Astrocyte of the spinal cord (primary cell): ENCODE measurements at regions not wholly inside any gene's neighbourhood (a gene's known extent, or its start where the extent isn't known, plus 50 kb on each side); places are given as distances from the start of the nearest gene placed in this dataset.

Source experiments
- DNase-seq: peaks from one replicate; pipeline ENCODE4 v3.0.0; 2011; ENCODE audit warnings: low read depth, low spot score
- H3K4me3 ChIP-seq: 2 replicates; pipeline ENCODE4 v1.5.1; 2011; ENCODE audit warnings: low read depth, mild to moderate bottlenecking, low read length, moderate library complexity
- CTCF ChIP-seq: IDR thresholded peaks from 2 replicates; pipeline ENCODE4 v1.5.1; 2012; ENCODE audit warnings: low read depth, mild to moderate bottlenecking, low read length, inconsistent platforms
- in situ Hi-C: cut with HindIII; loops from 2 replicates; pipeline ENCODE4 v1.10.0; 2017; ENCODE audit warnings: low sequenced_read_pairs

GRCh38 chrX:131923614-131924250 is 99.4 kb upstream of the STK26 start:
- in situ Hi-C loops, result no loop called here
- H3K4me3 ChIP-seq, result no peak overlapping the region
- no peak for TF ChIP-seq CTCF
- no peak for DNase-seq

- in situ Hi-C loops, result no loop called here
Measured at GRCh38 chrX:131938749-131939148, 84.4 kb upstream of the STK26 start.

GRCh38 chrX:131942034-131942433 is 81.1 kb upstream of the STK26 start:
- H3K4me3 ChIP-seq, result no peak overlapping the region
- TF ChIP-seq CTCF, result no peak
- no peak for DNase-seq
- in situ Hi-C loops, result no loop called here

More at GRCh38 chrX:131938749-131939148, 84.4 kb upstream of the STK26 start:
- DNase-seq, result no peak
- no peak for TF ChIP-seq CTCF
- H3K4me3 ChIP-seq, result no peak overlapping the region

GRCh38 chrX:131944936-131945902 is 77.9 kb upstream of the STK26 start:
- no peak for TF ChIP-seq CTCF
- no peak for DNase-seq
- no peak overlapping the region for H3K4me3 ChIP-seq
- in situ Hi-C loops, result no loop called here

GRCh38 chrX:131951166-131951565 is 71.9 kb upstream of the STK26 start:
- H3K4me3 ChIP-seq, result no peak overlapping the region
- TF ChIP-seq CTCF, result no peak
- in situ Hi-C loops, result no loop called here
- no peak for DNase-seq

- in situ Hi-C loops, result no loop called here
- DNase-seq, result no peak
- TF ChIP-seq CTCF, result no peak
- H3K4me3 ChIP-seq, result no peak overlapping the region
Measured at GRCh38 chrX:131955099-131955777, 67.9 kb upstream of the STK26 start.
